SK-N-SH (cell line): ENCODE measurements at regions not wholly inside any gene's neighbourhood (a gene's known extent, or its start where the extent isn't known, plus 50 kb on each side); places are given as distances from the start of the nearest gene placed in this dataset.

Experiments
- CTCF ChIA-PET: fragments of 300-600, 350-600 bp; formaldehyde crosslinking; extraction: SDS; loops from one replicate; lab custom pipeline; 2021; lab: Yijun Ruan, JAX
- POLR2A ChIA-PET: fragments of 350-600 bp; sonication (Branson Sonifier 250); formaldehyde crosslinking; extraction: SDS; loops from one replicate; lab custom pipeline; 2020; ENCODE audit warnings: antibody characterized with exemption, inconsistent platforms; lab: Yijun Ruan, JAX
- DNase-seq: peaks from one replicate; pipeline ENCODE4 v3.0.0; 2012
- H2AFZ ChIP-seq: fragments of 200-600 bp; sonication (generic); 2 replicates; pipeline ENCODE4 v1.8.1; 2016; ENCODE audit warnings: antibody characterized with exemption, mild to moderate bottlenecking, low read depth
- H3F3A ChIP-seq: fragments of 200-600 bp; sonication (generic); replicated peaks from 2 replicates; pipeline ENCODE3; 2016; ENCODE audit warnings: antibody characterized with exemption, mild to moderate bottlenecking; ENCODE audit not compliant: insufficient read depth
- H3K27ac ChIP-seq, 2 experiments: fragments of 200-500 bp in 1 of 2; fragments of 200-600 bp in 1 of 2; sonication (Bioruptor generic) in 1 of 2; sonication (generic), shearing (Covaris generic) in 1 of 2; 2 replicates each; pipeline versions ENCODE4 v1.5.1 to v1.6.1; 2014 to 2016; ENCODE audit warnings: low read depth in 2 of 2, inconsistent platforms in 1 of 2, low read length in 1 of 2, mild to moderate bottlenecking in 1 of 2, mixed read lengths in 1 of 2
- H3K27me3 ChIP-seq: fragments of 200-600 bp; sonication (generic), shearing (Covaris generic); 2 replicates; pipeline ENCODE4 v1.6.1; 2016; ENCODE audit warnings: mixed run types; ENCODE audit not compliant: insufficient read depth
- H3K36me3 ChIP-seq, 2 experiments: fragments of 200-500 bp in 1 of 2; fragments of 200-600 bp in 1 of 2; sonication (Bioruptor generic) in 1 of 2; sonication (generic) in 1 of 2; replicated peaks in 1 of 2; 2 replicates each; pipeline versions ENCODE3 to v1.5.1; 2014 to 2016; ENCODE audit warnings: low read length in 1 of 2, mild to moderate bottlenecking in 1 of 2; ENCODE audit not compliant: insufficient read depth in 2 of 2, control insufficient read depth in 1 of 2
- H3K4me1 ChIP-seq, 2 experiments: fragments of 200-500 bp in 1 of 2; fragments of 200-600 bp in 1 of 2; sonication (Bioruptor generic) in 1 of 2; sonication (generic), shearing (Covaris generic) in 1 of 2; 2 replicates each; pipeline versions ENCODE4 v1.5.1 to v1.6.1; 2014 to 2016; ENCODE audit warnings: low read depth in 1 of 2, low read length in 1 of 2, mixed run types in 1 of 2; ENCODE audit not compliant: insufficient read depth in 2 of 2, control insufficient read depth in 1 of 2
- H3K4me2 ChIP-seq: fragments of 200-600 bp; sonication (generic), shearing (Covaris generic); 2 replicates; pipeline ENCODE4 v1.6.1; 2017; ENCODE audit warnings: mixed run types
- H3K4me3 ChIP-seq, 2 experiments: fragments of 200-500 bp in 1 of 2; fragments of 200-600 bp in 1 of 2; sonication (Bioruptor generic) in 1 of 2; sonication (generic), shearing (Covaris generic) in 1 of 2; 2 replicates each; pipeline versions ENCODE4 v1.5.1 to v1.8.1; 2014 to 2016; ENCODE audit warnings: low read depth in 2 of 2, inconsistent platforms in 1 of 2, low read length in 1 of 2, mild to moderate bottlenecking in 1 of 2, mixed read lengths in 1 of 2, moderate library complexity in 1 of 2
- H3K79me2 ChIP-seq: fragments of 200-600 bp; sonication (generic); 2 replicates; pipeline ENCODE4 v1.8.1; 2017; ENCODE audit warnings: mild to moderate bottlenecking; ENCODE audit not compliant: insufficient read depth
- H3K9ac ChIP-seq: fragments of 200-600 bp; sonication (generic); 2 replicates; pipeline ENCODE4 v1.6.1; 2017; ENCODE audit warnings: mixed run types
- H3K9me2 ChIP-seq: fragments of 200-600 bp; sonication (generic); 2 replicates; pipeline ENCODE4 v1.6.1; 2017; ENCODE audit warnings: mixed run types
- H3K9me3 ChIP-seq: fragments of 200-600 bp; sonication (generic); 2 replicates; pipeline ENCODE4 v1.6.1; 2017; ENCODE audit warnings: mixed run types, mild to moderate bottlenecking, moderate library complexity
- H4K20me1 ChIP-seq: fragments of 200-600 bp; sonication (generic); 2 replicates; pipeline ENCODE4 v1.6.1; 2017; ENCODE audit warnings: mild to moderate bottlenecking, mixed run types; ENCODE audit not compliant: insufficient read depth
- CHD2 ChIP-seq: fragments of 150-350 bp; IDR thresholded peaks from 2 replicates; pipeline ENCODE4 v1.6.1; 2018; ENCODE audit warnings: low read length; ENCODE audit not compliant: partially characterized antibody
- EZH2phosphoT487 ChIP-seq: fragments of 200-600 bp; sonication (generic); IDR thresholded peaks from 2 replicates; pipeline ENCODE4 v1.6.1; 2017; ENCODE audit warnings: low read depth, mixed run types, mild to moderate bottlenecking, antibody characterized with exemption, moderate library complexity, borderline replicate concordance
- FOSL2 ChIP-seq: IDR thresholded peaks from 2 replicates; pipeline ENCODE4 v1.4.0; 2012; ENCODE audit warnings: low read depth, mild to moderate bottlenecking, moderate library complexity, borderline replicate concordance
- GABPA ChIP-seq: IDR thresholded peaks from 2 replicates; pipeline ENCODE4 v1.4.0; 2012; ENCODE audit warnings: low read depth, mild to moderate bottlenecking
- MEF2A ChIP-seq: IDR thresholded peaks from 2 replicates; pipeline ENCODE4 v1.4.0; 2012; ENCODE audit warnings: low read depth, borderline replicate concordance
- POLR2AphosphoS5 ChIP-seq: IDR thresholded peaks from 2 replicates; pipeline ENCODE4 v1.6.1; 2012; ENCODE audit warnings: low read depth, low read length
- RFX5 ChIP-seq: IDR thresholded peaks from 2 replicates; pipeline ENCODE4 v1.6.1; 2012; ENCODE audit warnings: mild to moderate bottlenecking, improper control_type of control experiment, low read length
- RXRA ChIP-seq: IDR thresholded peaks from 2 replicates; pipeline ENCODE4 v1.4.0; 2012; ENCODE audit warnings: low read depth, mild to moderate bottlenecking, borderline replicate concordance
- SMC3 ChIP-seq: IDR thresholded peaks from 2 replicates; pipeline ENCODE4 v1.6.1; 2012; ENCODE audit warnings: low read depth, low read length, improper control_type of control experiment
- TCF12 ChIP-seq: IDR thresholded peaks from 2 replicates; pipeline ENCODE4 v1.4.0; 2012
- USF2 ChIP-seq: fragments of 150-350 bp; IDR thresholded peaks from 2 replicates; pipeline ENCODE4 v1.6.1; 2017; ENCODE audit warnings: antibody characterized with exemption, low read length, low read depth, borderline replicate concordance
- YY1 ChIP-seq: IDR thresholded peaks from 2 replicates; pipeline ENCODE4 v1.4.0; 2012; ENCODE audit warnings: low read depth, mild to moderate bottlenecking
- WGBS: methylation state at CpG from one replicate; pipeline ENCODE4 v1.1.6; 2017; ENCODE audit warnings: low lambda C conversion rate; 5-methylcytosine and 5-hydroxymethylcytosine counted together
- TF ChIP-seq, protein P1 (sequence below): IDR thresholded peaks from 2 replicates; pipeline ENCODE4 v1.4.0; 2012; ENCODE audit warnings: low read depth, borderline replicate concordance
- TF ChIP-seq, protein P2 (sequence below): IDR thresholded peaks from 2 replicates; pipeline ENCODE4 v1.4.0; 2012; ENCODE audit warnings: low read depth

DNA sequence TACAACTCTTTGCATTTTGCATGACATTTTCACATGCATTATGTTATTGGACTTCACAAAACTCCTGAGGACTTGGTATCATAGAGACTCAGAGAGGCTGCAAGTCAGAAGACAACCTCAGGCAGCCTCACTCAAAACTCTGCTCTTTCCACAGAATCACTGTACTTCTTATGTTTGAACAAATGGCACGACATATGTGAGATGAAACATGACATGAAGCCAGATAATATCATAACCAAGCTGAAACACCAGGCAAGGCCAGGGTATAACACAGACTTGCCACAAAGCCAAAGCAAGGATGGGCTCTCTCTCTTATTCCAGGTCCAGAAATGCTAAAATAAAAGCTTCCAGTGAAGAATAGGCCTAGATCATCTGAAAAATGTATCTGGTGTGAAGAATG is 425.8 kb upstream of the CDH5 start:
- Histone ChIP-seq H3K27me3 (no peaks in the 10 kb centered on the region), H3K4me3 (no peak overlapping the region), H3K79me2 (no peaks in the 10 kb centered on the region), H3K36me3 (no peaks in the 10 kb centered on the region), H3F3A (no peaks in the 10 kb centered on the region), H3K9ac (no peak overlapping the region), H3K9me3 (no peaks in the 10 kb centered on the region), H3K4me1 (peaks cover 0 to 2% of the 10 kb centered on the region in 2 experiments; a peak in 1 of 4 replicates), H4K20me1 (no peaks in the 10 kb centered on the region), H3K27ac (no peak overlapping the region), H3K9me2 (no peaks in the 10 kb centered on the region), H2AFZ (no peak overlapping the region), H3K4me2 (no peak overlapping the region)
- 0% methylated on average over 1 of the region's 1 CpG for WGBS
- ChIA-PET CTCF (no interaction called here), POLR2A (no interaction called here)
- TF ChIP-seq MEF2A (no peak), YY1 (no peak), POLR2AphosphoS5 (no peak), GABPA (no peak), RXRA (no peak), RFX5 (no peak), USF2 (no peak), CHD2 (no peak), TCF12 (no peak), EZH2phosphoT487 (no peak)
- TF ChIP-seq, protein P1, sequence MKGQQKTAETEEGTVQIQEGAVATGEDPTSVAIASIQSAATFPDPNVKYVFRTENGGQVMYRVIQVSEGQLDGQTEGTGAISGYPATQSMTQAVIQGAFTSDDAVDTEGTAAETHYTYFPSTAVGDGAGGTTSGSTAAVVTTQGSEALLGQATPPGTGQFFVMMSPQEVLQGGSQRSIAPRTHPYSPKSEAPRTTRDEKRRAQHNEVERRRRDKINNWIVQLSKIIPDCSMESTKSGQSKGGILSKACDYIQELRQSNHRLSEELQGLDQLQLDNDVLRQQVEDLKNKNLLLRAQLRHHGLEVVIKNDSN = no peak
- TF ChIP-seq, protein P2, sequence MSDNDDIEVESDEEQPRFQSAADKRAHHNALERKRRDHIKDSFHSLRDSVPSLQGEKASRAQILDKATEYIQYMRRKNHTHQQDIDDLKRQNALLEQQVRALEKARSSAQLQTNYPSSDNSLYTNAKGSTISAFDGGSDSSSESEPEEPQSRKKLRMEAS = no peak
- no peak for DNase-seq

DNA sequence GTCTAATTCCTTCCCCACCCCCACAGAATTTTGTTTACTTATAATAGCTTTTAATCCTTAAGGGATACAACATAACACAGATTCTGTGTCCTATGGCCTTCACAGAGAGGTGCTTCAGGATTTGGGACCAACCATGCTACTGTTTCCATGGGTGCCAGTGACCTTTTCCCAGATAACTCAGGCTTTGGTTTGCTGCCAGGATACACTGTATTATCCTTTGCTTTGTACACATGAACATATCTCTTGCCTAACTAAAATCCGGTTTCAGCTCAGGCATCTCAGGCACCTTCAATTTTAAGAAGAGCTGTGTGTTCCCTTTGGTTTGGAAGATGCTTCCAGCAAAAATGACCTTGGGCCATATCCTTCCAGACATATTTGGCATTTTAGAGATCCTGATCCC is 428.4 kb upstream of the CDH5 start:
- Histone ChIP-seq H3K27ac (no peak overlapping the region), H4K20me1 (no peaks in the 10 kb centered on the region), H3K4me2 (no peak overlapping the region), H3K27me3 (no peaks in the 10 kb centered on the region), H3K4me3 (no peak overlapping the region), H3K9me2 (no peaks in the 10 kb centered on the region), H3K4me1 (peaks cover 0 to 2% of the 10 kb centered on the region in 2 experiments; a peak in 1 of 4 replicates), H3K9me3 (no peaks in the 10 kb centered on the region)
- POLR2A ChIA-PET = no interaction called here
- CTCF ChIA-PET = interaction anchor here (2.5 kb wide), 1 partner anchor 10 kb away, joined by 11 read pairs; no protein-coding TSS in a partner anchor
- no peak for TF ChIP-seq FOSL2
- no peak for TF ChIP-seq SMC3
- TF ChIP-seq, all 33 proteins: peak for 0
- H3K36me3 ChIP-seq = no peaks in the 10 kb centered on the region
- 36% methylated on average over 1 of the region's 1 CpG for WGBS
- DNase-seq = no peak
- no peaks in the 10 kb centered on the region for H3F3A ChIP-seq
- no peak overlapping the region for H2AFZ ChIP-seq
- H3K79me2 ChIP-seq = no peaks in the 10 kb centered on the region
- H3K9ac ChIP-seq = no peak overlapping the region
